ENCODE measurements at regions not wholly inside any gene's neighbourhood (a gene's known extent, or its start where the extent isn't known, plus 50 kb on each side); places are given as distances from the start of the nearest gene placed in this dataset.

GRCh38 chr6:138031417-138031816 is 75.8 kb downstream of the PERP start:
- no peak for TF ChIP-seq CTCF (conservative IDR thresholded peaks at IDR 0.05)
- no peak for TF ChIP-seq ZFX (IDR thresholded peaks at IDR 0.05)

Data from C4-2B (cell line).